ENCODE measurements at regions not wholly inside any gene's neighbourhood (a gene's known extent, or its start where the extent isn't known, plus 50 kb on each side); places are given as distances from the start of the nearest gene placed in this dataset.

GRCh38 chr9:16174915-16175314 is 622.1 kb downstream of the CCDC171 start:
- TF ChIP-seq POLR2A (IDR thresholded peaks at IDR 0.05) (no peak), CTCF (IDR thresholded peaks at IDR 0.05) (no peak)

Measured in right lobe of liver (tissue), 4 donors.